ENCODE measurements at regions not wholly inside any gene's neighbourhood (a gene's known extent, or its start where the extent isn't known, plus 50 kb on each side); places are given as distances from the start of the nearest gene placed in this dataset.
"Not testable (repeated sequence)": the region's sequence is repeated elsewhere in the genome, so short reads cannot be mapped to it uniquely, and the experiment has no call there.

DNA sequence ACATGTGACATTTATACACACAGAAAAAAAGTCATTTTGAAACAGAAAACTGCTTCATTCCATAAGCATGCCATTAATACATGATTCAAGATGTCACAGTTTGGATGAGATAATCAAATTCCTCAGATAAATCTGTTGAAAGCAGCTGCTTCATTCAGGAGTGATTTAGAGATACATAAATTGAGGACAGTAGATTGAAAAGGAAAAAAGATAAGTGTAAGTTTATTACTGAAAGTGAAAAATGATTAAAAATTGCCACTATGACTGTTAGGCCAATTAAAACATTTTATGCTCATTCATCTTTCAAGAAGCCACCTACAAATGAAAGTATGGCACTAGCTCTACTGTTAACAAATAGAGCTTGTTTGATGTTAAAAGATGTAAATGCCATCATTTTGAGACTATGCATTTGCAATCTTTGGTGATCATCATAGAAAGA is 136.9 kb upstream of the CDK6 start:
- DNase-seq (ENCODE audit: low spot score) = peak; percentile 34

DNA sequence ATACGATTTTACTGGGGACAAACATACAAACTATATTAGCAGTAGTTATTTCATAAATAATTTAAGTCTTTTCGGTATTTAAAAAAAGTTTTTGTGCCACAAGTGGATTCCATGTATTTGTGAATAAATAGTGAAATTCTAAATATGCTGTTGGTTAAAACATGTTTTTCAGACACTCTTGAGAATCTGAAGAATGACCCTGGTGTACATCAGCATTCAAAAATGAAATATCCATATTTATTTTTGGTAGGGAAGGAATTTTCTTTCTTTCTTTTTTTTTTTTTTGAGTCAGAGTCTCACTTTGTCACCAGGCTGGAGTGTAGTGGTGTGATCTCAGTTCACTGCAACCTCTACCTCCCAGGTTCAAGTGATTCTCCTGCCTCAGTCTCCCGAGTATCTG is 136.1 kb upstream of the CDK6 start:
- DNase-seq (ENCODE audit: low spot score) = no peak

GRCh38 chr7:92969061-92969460 is 132.7 kb upstream of the CDK6 start:
- no peak for DNase-seq (ENCODE audit: low spot score)

- DNase-seq (ENCODE audit: low spot score) = no peak
These were observed 132.1 kb upstream of the CDK6 start for GRCh38 chr7:92968502-92968901.

- DNase-seq (ENCODE audit: low spot score) = no peak
These were observed 130.9 kb upstream of the CDK6 start for GRCh38 chr7:92967238-92967637.

DNA sequence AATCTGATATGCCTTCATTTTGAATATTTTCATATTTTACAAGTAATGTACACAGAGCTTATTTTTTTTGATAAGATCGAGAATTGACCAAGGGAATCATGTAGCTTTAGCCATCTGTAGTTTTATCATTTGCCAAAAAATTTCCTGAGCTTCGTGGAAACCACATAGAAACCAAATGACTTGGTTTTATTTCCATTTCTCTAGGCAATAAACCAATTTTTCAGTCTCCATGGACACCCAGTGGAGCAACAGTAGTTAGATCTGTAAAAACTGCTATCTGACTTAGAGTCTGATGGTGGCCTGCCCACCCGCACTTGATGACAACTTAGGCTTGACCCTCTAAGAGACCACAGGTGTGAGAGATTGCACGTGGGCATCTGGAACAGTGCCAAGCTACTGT is 127.8 kb upstream of the CDK6 start:
- DNase-seq (ENCODE audit: low spot score) = no peak

DNA sequence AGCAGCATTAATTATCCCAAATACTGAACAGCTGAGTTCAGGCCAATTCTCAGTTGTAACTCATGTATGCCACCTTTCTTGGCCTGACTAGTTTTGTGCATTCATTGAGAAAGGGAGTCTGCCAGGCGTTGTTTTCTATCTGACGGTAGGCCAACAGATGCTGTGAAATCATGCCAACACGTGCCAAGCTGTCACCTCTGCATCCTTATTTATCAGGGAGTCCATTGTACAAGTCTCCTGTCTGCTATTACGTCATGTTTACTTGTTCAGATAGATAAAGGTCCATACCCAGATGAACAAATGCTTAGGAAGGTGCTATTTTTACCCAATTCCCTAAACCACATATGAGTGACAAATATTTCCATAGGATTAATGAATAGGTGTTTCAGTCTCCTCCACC is 127.2 kb upstream of the CDK6 start:
- no peak for DNase-seq (ENCODE audit: low spot score)

DNA sequence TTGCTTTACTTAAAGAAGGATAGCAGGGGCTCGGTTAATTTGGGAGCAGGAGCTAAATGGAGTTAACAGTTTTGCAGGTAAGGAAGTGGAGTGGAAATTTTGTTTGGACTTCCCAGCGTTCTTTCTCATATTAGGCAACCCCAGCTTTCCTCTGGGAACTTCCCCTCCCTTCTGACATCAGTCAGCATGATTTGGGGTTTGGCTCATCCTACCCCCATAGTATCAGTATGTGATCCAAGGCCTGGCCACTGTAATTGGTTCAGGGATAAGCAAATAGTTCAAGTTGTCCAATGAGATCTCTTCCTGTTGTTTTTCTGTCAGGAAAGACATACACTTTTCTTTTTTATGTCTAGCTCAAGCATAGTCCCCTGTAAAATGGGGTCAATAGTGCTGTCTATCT is 125.6 kb upstream of the CDK6 start:
- DNase-seq (ENCODE audit: low spot score) = no peak

- DNase-seq (ENCODE audit: low spot score) = no peak
These were observed 120.2 kb upstream of the CDK6 start for GRCh38 chr7:92956575-92956974.

GRCh38 chr7:92955081-92955480 is 118.7 kb upstream of the CDK6 start:
- DNase-seq (ENCODE audit: low spot score) = no peak

GRCh38 chr7:92953657-92954056 is 117.3 kb upstream of the CDK6 start:
- DNase-seq (ENCODE audit: low spot score) = no peak

GRCh38 chr7:92949748-92950147 is 113.4 kb upstream of the CDK6 start:
- no peak for DNase-seq (ENCODE audit: low spot score)

DNA sequence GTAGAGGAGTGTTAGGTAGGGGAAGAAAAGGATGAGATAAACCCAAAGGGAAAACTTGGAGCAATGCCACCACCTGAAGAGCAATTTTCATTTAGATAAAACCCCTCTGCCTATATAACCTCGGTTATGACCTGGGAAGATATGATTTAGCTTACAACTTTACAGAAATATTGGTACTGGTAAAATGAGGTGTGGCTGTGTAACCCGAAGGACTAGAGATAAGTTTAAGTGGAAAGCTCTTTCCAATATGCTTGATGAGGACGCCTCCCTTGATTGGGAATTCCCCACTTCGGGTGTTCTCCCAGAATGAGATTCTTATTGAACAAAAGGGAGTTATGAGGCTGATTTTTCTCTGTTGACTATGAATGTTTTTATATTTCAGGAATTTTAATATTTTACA is 109.5 kb upstream of the CDK6 start:
- DNase-seq (ENCODE audit: low spot score) = no peak

GRCh38 chr7:92944633-92945032 is 108.3 kb upstream of the CDK6 start:
- no peak for DNase-seq (ENCODE audit: low spot score)

DNA sequence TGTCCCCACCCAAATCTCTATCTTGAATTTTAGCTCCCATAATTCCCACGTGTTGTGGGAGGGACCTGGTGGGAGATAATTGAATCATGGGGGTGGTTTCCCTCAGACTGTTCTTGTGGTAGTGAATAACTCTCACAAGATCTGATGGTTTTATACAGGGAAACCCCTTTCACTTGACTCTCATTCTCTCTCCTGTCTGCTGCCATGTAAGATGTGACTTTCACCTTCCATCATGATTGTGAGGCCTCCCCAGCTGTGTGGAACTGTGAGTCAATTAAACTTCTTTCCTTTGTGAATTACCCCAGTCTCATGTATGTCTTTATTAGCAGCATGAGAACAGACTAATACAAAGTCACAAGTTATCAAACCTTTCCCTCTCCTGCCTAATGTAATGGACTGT is 106.3 kb upstream of the CDK6 start:
- not testable (repeated sequence) for DNase-seq (ENCODE audit: low spot score)

DNA sequence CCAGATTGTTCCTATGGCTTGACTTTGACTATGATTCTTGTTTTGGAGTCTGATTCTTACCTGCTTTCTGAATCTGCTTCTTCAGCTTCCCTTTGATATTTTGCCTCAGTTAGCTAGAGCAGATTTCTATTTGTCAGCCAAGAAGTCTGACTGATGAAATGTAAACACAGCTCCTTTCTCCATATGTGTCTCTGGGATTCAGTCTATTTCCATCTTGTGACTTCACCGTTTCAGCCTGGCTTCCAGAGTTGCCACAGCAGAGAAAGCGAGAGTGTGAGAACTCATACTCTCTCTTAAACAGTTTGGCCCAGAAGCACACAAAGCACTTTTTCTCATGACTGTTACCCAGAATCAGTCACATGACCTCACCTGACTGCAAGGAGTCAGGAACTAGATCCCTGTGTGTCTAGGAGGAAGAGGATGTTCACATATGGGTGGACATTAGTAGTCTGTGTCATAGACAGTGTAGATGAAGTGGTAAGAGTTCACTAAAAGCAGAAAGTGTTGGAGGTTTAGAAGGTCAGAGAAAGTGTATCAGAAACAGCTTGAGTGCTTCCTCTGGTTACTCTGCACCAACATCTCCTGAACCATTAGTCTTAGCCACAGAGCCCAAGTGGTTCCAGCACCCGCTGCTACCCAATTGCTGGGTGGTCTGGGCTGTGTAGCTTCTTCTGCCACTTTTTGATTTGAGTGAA is 103.4 kb upstream of the CDK6 start:
- DNase-seq (ENCODE audit: low spot score) = no peak

- DNase-seq (ENCODE audit: low spot score) = no peak
These were observed 97.7 kb upstream of the CDK6 start for GRCh38 chr7:92934096-92934495.

DNA sequence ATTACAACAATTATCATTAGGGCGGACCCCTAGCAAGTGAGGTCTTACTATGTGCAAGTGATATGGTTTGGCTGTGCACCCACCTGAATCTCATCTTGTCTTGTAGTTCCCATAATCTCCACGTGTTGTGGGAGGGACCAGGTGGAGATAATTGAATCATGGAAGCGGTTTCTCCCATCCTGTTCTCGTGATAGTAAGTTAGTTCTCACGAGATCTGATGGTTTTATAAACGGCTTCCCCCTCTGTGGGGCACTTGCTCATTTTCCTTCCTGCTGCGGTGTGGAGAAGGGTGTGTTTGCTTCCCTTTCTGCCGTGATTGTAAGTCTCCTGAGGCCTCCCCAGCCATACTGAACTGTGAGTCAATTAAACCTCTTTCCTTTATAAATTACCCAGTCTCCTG is 96.1 kb upstream of the CDK6 start:
- no peak for DNase-seq (ENCODE audit: low spot score)

DNA sequence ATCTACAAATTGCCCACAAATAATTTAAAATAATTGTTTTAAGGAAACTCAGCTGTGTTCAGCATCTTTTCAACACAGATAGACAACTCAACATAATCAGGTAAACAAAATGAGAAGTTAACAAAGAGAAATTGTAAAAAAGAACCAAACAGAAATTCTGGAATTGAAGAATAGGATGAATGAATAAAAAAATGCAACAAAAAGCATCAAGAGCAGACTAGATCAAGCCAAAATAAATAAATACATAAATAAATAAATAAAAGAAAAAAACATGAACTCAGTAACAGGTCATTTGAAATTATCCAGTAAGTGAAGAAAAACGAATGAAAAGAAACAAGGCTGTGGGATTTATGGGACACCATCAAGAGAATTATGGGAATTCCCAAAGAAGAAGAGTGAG is 94.0 kb upstream of the CDK6 start:
- DNase-seq (ENCODE audit: low spot score) = no peak

DNA sequence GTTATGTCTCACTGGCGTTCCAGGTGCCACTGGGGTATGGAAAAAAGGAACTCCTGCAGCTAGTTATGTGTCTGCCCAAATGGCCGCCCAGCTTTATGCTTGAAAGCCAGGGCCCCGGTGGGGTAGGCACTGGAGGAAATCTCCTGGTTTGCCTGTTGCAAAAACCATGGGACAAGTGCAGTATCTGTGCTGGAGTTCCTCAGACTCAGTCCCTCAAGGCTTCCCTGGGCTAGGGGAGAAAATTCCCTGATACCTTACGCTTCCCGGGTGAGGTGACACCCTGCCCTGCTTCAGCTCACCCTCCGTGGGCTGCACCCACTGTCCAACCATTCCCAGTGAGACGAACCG is 90.3 kb upstream of the CDK6 start:
- DNase-seq (ENCODE audit: low spot score) = no peak

- DNase-seq (ENCODE audit: low spot score) = no peak
These were observed 89.7 kb upstream of the CDK6 start for GRCh38 chr7:92925876-92926696.

GRCh38 chr7:92924800-92925199 is 88.4 kb upstream of the CDK6 start:
- no peak for DNase-seq (ENCODE audit: low spot score)

GRCh38 chr7:92917230-92917629 is 80.9 kb upstream of the CDK6 start:
- no peak for DNase-seq (ENCODE audit: low spot score)
